ENCODE measurements at regions not wholly inside any gene's neighbourhood (a gene's known extent, or its start where the extent isn't known, plus 50 kb on each side); places are given as distances from the start of the nearest gene placed in this dataset.
"Not testable (repeated sequence)": the region's sequence is repeated elsewhere in the genome, so short reads cannot be mapped to it uniquely, and the experiment has no call there.

DNA sequence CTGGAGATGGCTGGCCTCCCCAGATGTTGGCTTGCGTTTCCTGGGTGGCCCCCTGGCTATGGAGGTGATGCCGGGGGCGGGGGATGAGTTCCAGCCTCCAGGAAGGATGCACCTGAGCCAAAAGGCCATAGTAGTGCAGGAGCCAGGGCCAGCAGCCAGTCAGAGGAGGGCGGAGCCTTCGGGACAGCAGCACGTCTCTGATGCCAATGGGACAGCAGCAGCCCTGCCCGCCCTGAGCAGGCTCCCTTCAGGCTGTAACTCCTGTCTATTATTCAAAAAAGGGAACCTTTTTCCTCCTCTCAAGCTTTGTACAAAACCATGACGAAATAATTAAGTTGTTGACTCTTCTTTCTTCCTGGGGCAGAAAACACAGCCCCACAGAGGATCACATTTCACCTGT is 189.7 kb downstream of the BCL2L11 start:
- not testable (repeated sequence) for H3K27ac ChIP-seq, H3K4me1 ChIP-seq, H3K9me3 ChIP-seq, H3K36me3 ChIP-seq, H3K4me3 ChIP-seq, DNase-seq, H3K27me3 ChIP-seq

DNA sequence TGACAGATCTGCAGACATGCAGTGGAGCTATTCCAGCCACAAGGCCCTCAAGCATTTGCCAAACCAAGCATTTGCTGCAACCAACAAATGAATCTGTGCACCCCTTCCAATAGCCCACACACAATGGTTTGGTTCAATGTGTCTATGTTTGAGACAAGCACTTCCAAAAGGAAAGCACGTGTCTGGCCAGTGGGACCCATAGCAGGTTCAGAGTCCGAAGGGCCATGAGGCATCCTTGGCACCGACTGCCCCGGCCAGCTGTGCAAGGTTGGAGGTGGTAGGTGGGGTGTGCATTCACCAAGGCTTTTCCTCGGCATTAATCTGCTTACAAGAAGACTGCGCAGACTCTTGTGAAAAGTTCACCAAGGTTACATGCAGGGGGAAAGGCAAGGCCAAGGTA is 190.9 kb downstream of the BCL2L11 start:
- not testable (repeated sequence) for H3K4me1 ChIP-seq, DNase-seq, H3K27ac ChIP-seq, H3K36me3 ChIP-seq, H3K4me3 ChIP-seq, H3K27me3 ChIP-seq, H3K9me3 ChIP-seq

DNA sequence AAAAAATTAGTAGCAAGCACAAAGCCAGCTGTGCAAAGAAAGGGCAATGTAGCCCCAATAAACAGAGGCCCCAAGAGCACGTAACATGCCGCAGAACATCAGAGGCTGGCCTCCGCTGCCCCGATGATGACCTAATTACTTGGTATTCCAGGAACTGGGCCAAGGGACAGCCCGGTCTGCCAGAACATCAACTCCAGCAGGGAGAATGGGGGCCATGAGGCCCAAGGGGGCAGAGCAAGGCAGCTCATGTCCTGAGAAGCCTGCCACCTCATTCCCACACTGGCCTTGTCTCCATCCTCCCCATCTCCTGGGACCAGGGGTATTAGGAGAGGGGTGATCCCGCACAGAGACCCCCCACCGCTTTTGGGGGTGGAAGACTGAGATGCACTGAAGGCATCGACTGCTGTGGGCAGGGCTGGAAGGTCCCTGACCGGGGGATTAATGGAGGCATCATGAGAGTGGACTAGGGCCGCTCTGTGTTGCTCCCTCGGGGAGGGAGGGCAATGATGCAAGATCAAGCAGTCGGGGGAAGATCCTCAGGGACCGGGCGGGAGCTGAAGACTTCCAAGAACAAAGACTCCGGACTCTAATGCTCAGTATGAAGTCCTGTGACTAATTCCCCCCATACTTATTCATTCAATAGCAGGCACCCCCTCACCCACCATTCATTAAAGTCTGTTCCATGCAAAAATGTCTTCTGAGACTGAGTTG is 192.3 kb downstream of the BCL2L11 start:
- not testable (repeated sequence) for H3K9me3 ChIP-seq, H3K36me3 ChIP-seq, H3K27ac ChIP-seq, H3K27me3 ChIP-seq, H3K4me3 ChIP-seq, H3K4me1 ChIP-seq
- peak in 1 of 3 donors; percentile 26 for DNase-seq

DNA sequence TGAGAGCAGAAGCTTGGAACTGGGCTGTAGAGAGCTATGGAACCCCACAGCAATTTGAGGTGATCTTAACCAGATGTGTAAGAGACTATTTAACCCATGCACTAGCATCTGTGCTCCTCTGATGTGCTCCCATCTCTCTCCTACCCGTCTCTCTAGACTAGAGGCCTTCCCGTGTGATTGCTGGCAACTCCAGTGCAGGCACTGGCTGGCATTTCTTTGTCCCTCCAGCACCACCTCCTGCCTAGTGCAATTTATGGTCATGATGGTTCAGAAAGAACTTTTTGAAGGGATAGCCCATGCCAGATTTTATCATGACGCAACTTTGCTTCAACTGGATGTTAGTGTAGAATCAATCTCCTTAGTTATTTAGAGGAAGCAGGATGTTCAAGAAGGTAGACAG is 193.0 kb downstream of the BCL2L11 start:
- H3K4me1 ChIP-seq, H3K27me3 ChIP-seq, H3K36me3 ChIP-seq, H3K9me3 ChIP-seq, H3K27ac ChIP-seq, H3K4me3 ChIP-seq, DNase-seq: not testable (repeated sequence)
- TF ChIP-seq, protein P1, sequence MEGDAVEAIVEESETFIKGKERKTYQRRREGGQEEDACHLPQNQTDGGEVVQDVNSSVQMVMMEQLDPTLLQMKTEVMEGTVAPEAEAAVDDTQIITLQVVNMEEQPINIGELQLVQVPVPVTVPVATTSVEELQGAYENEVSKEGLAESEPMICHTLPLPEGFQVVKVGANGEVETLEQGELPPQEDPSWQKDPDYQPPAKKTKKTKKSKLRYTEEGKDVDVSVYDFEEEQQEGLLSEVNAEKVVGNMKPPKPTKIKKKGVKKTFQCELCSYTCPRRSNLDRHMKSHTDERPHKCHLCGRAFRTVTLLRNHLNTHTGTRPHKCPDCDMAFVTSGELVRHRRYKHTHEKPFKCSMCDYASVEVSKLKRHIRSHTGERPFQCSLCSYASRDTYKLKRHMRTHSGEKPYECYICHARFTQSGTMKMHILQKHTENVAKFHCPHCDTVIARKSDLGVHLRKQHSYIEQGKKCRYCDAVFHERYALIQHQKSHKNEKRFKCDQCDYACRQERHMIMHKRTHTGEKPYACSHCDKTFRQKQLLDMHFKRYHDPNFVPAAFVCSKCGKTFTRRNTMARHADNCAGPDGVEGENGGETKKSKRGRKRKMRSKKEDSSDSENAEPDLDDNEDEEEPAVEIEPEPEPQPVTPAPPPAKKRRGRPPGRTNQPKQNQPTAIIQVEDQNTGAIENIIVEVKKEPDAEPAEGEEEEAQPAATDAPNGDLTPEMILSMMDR (IDR thresholded peaks at IDR 0.05): peak in 1 of 6 experiments; percentile 18

DNA sequence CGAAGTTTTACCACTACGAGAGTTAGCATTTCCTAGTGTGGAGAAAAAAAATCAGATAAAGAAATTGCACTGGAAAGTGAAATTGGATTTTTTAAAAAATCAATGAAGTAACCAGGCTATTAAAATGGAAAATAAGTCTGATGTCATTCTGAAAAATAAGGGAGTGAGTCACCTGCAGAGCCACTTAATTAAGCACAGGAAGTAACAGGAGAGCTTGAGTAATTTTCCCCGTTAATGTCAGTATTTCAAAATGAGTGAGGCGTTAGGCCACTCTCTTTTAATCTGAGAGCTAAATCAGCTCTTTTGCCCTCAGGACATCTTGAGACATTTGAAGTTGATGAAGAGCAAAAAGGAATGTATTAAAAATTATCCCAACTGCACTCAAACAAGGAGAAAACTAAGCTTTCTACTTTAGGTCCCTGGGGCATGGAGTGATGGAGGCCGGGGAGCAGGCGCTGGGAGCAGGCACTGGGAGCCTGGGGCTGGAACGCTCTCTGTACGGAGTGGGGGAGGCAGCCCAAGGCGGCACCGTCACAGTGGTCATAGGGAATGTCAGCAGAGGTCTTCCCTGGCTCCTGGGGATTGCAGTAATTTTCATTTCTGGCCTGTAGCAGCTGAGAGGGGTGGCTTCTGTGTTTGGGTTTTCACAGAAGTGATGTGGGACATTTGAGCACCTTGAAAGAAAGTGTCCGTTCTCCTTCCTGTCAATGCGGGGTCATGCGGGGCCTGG is 194.6 kb downstream of the BCL2L11 start:
- not testable (repeated sequence) for H3K27ac ChIP-seq, H3K9me3 ChIP-seq, H3K36me3 ChIP-seq, H3K4me1 ChIP-seq, H3K4me3 ChIP-seq, H3K27me3 ChIP-seq
- peak in 1 of 3 donors; percentile 28 for DNase-seq

DNA sequence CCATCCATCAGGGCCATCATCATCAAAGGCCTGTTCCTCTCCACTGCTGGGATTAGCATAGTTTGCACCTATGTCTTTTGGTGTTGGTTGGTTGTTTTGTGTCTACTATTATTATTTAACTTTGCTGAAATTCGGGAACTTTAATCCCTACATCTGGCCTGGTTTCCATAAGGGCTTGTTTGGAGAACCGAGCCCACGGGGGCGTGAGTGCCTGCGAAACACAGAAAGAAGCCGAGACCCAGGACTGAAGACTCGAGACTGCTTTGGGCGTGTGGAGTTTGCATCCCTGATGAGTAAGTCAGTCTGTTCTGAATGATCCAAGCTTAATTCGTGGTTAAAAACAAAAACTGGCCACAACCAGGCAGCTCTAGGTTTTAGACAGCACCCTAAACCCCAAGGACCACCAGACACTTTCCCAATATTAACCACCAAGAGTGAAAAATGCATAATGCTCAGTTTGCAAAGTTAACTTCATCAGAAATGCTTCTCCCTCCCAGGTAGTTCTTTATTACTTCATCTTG is 195.6 kb downstream of the BCL2L11 start:
- H3K4me3 ChIP-seq, DNase-seq, H3K9me3 ChIP-seq: not testable (repeated sequence)

DNA sequence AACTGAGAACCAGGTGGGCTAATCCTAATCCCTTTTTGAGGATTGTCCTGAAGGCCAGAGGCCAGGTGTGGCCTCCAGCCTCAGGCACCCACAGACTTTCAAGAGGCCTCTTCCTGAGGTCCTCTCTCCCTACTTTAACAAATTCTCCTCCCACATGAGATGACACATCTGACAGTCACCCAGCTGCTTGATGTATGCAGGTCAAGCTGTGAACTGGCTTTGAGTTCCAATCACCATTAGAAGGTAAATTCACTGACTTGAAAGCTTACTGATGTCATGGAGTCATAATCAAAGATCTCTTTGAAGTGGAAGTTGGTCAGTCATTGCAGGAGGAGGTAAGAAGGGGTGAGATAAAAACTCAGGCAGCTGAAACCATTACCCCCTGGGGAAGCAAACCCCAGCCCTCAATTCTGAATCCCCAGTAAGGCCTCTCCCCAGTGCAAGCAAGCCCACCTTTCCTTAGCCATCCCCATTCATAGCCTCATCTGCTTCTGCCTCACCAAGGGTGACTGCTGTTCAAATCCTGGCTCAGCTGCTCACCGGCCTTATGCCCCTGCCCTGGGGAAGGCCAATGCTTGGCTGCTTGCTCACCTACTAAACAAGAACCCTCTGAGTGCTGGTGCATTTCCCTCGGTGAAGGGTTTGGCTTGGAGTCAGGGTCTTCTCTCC is 196.3 kb downstream of the BCL2L11 start:
- not testable (repeated sequence) for H3K9me3 ChIP-seq, H3K36me3 ChIP-seq, H3K4me3 ChIP-seq, DNase-seq, H3K27me3 ChIP-seq, H3K27ac ChIP-seq, H3K4me1 ChIP-seq

More for the DNA sequence above, 195.6 kb downstream of the BCL2L11 start:
- H3K27ac ChIP-seq, H3K27me3 ChIP-seq, H3K4me1 ChIP-seq, H3K36me3 ChIP-seq: not testable (repeated sequence)

DNA sequence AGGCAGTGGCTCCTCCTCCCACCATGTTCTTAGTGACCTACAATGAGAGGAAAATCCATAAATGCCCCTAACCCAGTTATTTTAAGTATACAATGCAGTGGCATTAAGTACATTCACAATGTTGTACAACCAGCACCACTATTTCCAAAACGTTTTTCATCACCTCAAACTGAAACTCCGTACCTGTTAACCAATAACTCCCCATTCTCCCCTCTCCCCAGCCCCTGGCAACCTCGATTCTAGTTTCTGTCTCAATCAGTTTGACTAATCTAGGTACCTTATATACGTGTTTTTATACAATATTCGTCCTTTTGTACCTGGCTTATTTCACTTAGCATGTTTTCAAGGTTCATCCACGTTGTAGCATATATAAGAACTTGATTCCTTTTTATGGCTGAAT is 198.8 kb downstream of the BCL2L11 start:
- H3K4me1 ChIP-seq, H3K9me3 ChIP-seq, H3K4me3 ChIP-seq, H3K27me3 ChIP-seq, DNase-seq, H3K36me3 ChIP-seq, H3K27ac ChIP-seq: not testable (repeated sequence)

DNA sequence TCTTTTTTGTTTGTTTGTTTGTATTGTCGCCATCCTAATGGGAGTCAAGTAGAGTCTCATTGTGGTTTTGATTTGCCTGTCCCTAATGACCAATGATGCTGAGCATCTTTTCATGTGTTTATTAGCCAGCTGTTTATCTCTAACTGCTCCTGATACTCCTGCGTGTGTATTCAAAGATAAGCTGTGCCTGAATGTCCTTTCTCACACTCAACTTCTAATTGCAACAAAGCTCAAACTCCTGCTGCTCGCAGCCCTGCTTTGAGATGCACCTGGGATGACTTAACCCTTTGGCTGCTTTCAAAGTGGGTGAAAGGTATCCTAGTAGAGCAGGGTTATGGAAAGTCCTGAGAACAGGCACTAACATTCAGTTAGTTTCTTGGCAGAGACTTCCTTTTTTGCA is 199.6 kb downstream of the BCL2L11 start:
- not testable (repeated sequence) for H3K4me3 ChIP-seq, H3K36me3 ChIP-seq, H3K27me3 ChIP-seq, H3K4me1 ChIP-seq, H3K9me3 ChIP-seq, DNase-seq, H3K27ac ChIP-seq

DNA sequence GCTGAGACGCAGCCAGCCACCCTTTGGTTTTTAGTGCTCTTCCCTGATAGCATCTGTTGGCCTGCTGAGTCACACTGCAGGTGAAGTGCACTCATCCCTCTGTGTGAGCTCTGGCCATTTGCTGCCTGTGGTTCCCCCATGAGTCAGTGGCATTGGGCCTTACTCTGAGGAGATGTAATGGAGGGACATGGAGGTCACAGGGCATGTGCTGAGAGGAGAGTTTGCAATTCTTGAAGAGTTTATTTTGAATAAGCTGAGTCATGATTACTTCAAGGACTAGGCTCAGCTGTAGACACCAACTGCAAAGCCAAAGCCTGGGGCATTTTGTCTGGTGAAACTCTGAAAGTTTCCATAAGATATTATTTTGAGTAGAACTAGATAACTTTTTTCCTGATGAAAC is 200.3 kb downstream of the BCL2L11 start:
- H3K27ac ChIP-seq, H3K4me1 ChIP-seq, H3K4me3 ChIP-seq, H3K27me3 ChIP-seq, H3K36me3 ChIP-seq, H3K9me3 ChIP-seq, DNase-seq: not testable (repeated sequence)

DNA sequence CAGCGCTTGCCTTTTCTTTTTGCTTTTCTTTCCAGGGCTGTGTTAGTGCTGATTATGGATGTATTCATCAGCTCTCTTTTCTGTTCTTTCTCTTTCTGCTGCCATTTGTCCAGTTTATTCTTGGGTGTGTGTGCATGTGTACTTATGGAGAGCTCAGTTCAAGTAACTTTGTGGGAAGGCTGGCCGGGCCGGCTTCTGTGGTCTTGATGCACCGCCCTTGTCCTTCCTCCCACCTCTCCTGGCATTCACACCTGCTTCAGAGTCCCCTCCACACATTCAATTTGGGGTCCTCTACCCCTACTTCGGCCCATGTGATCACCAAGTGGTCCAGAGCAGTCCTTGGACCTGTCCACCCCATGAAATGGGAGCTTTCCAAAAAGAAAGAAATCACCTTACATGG is 202.7 kb downstream of the BCL2L11 start:
- H3K4me1 ChIP-seq, H3K27me3 ChIP-seq, H3K9me3 ChIP-seq, H3K36me3 ChIP-seq, H3K4me3 ChIP-seq, H3K27ac ChIP-seq, DNase-seq: not testable (repeated sequence)

DNA sequence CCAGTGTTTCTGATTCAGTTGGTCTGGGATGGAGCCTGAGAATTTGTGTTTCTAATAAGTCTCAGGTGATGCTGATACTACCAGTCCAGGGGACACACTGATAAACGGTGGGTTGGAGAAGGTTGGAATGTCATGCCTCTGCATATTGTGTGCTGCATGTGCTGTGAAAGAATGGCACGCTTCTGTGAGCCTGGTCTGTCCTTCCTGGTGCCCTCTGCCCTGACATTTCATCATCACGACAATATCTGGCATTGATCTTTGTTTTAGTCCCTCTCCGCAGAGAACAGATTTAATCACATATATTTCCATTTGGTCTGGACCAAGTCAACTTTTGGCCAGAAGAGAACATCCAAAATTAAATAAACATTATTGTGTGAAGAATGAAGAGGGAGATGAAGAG is 207.0 kb downstream of the BCL2L11 start:
- not testable (repeated sequence) for H3K9me3 ChIP-seq, H3K27me3 ChIP-seq, H3K36me3 ChIP-seq, H3K27ac ChIP-seq, DNase-seq, H3K4me3 ChIP-seq, H3K4me1 ChIP-seq

DNA sequence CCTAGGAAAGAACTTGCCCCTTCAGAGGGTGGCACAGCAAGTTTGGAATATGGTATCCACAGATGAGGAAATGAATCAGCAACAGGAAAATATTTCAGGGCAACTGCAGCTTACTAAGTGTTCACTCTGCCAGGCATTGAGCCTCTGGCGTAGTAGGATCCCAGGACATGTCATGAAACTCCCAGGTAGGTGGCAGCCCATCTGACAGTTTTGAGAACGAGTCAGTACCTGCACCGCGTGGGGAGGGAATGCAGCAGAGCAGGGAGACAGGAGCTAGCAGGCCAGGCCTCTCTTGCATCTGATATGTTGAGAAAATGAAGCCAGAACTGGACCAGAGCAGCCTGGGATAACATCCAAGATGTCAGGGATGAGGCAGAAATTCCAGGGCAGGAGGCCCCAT is 208.6 kb downstream of the BCL2L11 start:
- DNase-seq, H3K9me3 ChIP-seq, H3K27ac ChIP-seq, H3K4me1 ChIP-seq, H3K27me3 ChIP-seq, H3K4me3 ChIP-seq, H3K36me3 ChIP-seq: not testable (repeated sequence)

DNA sequence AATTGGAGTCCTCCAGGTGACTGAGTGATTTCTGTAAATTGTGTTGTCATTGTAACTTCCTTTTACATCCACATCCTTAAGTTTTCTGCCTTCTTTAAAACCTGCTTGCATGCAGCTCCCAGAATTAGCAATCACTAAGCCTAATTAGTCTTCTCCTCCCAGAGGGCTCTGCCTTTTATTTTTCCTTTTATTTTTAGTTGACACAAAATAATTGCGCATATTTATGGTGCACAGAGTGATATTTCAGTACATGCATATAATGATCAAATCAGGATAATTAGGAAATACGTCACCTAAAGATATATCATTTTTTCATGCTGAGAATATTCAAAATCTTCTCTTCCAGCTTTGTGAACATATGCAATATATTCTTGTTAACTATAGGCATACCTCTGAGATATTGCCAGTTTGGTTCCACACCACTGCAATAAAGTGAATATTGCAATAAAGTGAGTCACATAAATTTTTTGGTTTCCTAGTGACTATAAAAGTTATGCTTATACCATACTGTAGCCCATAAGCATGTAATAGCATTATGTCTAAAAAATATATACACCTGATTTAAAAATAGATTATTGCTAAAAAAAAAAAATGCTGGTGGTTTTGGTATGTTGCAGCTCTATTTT is 210.5 kb downstream of the BCL2L11 start:
- not testable (repeated sequence) for H3K9me3 ChIP-seq, H3K27ac ChIP-seq, H3K4me1 ChIP-seq, H3K4me3 ChIP-seq, DNase-seq, H3K27me3 ChIP-seq, H3K36me3 ChIP-seq

Measured in Peyer's patch (tissue), 4 donors.